GM18907 (cell line): ENCODE measurements at regions not wholly inside any gene's neighbourhood (a gene's known extent, or its start where the extent isn't known, plus 50 kb on each side); places are given as distances from the start of the nearest gene placed in this dataset.

Source experiments
- ATAC-seq: cut with Tn5 transposase; IDR thresholded peaks from one replicate; pipeline ENCODE4 v1.9.1; 2021; ENCODE audit warnings: mild to moderate bottlenecking, moderate library complexity; ENCODE audit not compliant: unreplicated experiment

- ATAC-seq = no peak
Measured at GRCh38 chr5:21694567-21694966, 1158.6 kb downstream of the CDH12 start.

DNA sequence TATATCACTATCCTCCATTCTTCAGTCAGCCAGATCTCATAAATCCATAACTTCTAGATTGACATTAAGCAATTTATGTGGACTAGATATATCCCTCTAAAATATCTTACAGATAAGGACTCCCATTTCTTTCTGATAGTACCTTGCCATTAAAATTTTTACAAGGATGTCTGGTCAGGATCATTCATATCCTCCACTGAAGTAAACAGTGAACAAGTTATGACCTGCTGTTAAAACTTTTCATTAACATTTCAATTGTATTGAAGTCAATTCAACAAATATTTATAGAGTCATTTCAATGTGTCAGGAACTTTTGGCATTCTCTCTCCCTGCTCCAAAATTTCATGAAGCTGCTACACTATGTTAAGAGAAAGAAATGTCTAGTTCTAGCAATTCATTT, 1159.6 kb downstream of the CDH12 start:
- no peak for ATAC-seq

DNA sequence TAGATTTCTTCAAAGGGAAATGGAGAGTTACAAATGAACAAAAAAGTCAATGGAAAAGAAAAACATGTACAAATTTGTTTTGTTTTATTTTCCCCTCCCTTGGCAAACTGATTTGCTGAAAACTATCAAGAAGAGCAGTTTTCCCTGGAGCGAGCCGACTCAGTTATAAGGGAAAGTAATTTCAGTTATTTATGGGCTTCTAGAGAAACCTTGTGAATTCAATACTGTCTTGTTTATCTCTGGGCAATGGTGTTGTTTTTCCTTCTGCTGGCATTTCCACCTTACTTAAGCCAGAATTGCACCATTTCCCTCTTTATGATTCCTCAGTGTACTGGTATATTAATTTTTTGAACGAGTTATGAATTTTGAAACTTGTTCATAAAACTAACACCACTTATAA, 1163.6 kb downstream of the CDH12 start:
- no peak for ATAC-seq

DNA sequence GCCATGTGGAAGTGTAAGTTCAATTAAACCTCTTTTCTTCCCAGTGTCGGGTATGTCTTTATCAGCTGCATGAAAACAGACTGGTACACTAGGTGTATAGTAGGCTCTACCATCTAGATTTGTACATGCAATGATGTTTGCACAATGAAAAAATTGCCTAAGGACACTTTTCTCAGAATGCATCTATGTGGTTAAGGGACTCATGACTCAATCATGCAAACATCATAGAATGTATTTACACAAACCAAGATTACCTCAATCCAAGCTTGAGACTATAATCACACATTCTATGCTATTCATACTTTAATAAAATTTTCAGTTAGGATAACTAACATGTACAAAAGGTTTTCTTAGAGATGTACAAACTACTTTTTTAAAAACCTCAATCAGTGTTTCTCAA, 1164.5 kb downstream of the CDH12 start:
- ATAC-seq = no peak

DNA sequence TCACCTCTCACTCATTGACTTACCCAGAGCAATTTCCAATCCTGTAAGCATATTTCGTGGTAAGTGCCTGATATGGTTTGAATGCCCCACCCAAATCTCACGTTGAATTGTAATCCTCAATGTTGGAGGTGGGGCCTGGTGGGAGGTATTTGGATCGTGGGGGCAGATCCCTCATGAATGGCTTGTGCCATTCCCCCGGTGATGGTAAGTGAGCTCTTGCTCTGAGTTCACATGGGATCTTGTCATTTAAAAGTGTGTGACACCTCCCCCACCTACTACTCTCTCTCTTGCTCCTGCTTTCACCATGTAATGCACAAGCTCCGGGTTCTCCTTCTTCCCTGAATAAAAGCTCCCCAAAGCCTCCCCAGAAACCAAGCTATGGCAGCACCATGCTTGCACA, 1165.5 kb downstream of the CDH12 start:
- no peak for ATAC-seq

- no peak for ATAC-seq
Measured at GRCh38 chr5:21686706-21687105, 1166.4 kb downstream of the CDH12 start.

GRCh38 chr5:21685522-21685921, 1167.6 kb downstream of the CDH12 start:
- ATAC-seq = no peak

GRCh38 chr5:21684992-21685391, 1168.2 kb downstream of the CDH12 start:
- ATAC-seq = no peak

DNA sequence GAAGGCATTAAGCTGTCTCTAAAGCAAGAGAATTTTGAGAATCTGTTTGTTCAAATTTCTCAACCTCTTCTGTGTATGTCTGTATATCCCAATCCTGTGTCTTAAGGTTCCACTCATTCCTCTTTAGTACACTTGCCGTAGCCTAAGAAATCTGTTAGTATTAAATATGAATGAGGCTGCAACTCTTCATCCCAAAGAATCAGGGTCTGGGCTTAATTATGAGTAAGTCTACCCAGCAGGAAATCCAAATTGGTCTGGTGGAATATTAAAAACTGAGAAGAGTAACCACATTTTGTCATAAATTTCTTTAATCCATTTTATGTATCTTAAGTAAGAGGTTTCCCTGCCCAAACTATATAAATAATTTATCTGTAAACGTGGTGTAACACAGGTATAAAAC, 1171.2 kb downstream of the CDH12 start:
- no peak for ATAC-seq

DNA sequence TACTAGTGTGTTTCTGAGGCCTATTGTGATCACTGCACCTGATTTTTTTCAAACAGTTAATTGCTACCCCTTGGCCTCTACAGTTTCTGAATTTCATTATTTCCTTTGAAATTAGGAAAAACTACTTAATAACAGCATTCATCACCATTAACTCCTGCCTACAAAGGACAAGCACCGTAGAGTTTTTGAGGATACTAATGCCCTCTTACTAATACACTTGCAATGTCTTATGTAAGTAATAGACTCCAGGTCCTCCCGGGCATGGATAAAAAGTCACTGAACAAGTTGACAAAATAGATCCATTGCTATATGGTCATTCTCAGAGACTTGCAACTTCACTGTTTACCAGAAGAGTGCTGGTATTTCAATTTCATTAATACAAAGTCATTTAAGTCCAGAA, 1172.5 kb downstream of the CDH12 start:
- ATAC-seq = no peak

DNA sequence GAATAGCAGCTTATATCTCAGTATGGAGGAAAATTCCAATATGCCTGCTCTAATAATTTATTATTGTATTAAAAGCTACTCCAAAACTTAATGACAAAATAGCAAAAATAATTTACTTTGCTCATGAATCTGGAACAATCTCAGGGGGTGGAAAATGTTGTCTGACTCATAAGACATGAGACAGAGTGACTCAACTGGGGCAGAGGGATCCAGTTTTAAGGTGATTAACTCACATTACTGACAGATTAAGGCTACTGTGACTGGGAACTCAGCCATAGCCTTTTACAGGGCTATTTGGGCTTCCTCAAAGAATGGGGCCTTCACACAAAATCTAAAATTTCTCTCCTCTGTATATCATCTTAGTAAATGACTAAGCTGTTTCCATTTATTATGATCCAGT, 1172.9 kb downstream of the CDH12 start:
- ATAC-seq = no peak

DNA sequence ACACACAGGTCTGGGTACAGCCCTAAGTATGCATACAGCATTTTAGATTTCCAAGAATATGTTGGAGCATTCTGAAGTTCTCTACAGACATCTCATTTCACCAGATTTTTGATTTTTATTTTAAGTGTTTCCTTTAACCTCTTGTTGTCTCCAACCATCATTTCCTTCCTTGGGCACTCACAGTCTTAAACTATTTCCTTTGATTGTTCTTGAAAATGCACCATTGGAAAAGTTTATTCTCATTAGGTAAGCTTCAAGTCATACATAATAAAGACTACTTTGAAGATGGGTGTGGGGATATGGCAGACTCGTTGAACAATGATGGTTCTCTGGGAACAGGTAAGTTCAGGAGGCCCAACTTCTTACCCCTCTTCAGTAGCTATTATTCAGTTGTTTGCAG, 1174.6 kb downstream of the CDH12 start:
- ATAC-seq = no peak

GRCh38 chr5:21672911-21673310, 1180.2 kb downstream of the CDH12 start:
- no peak for ATAC-seq

GRCh38 chr5:21672360-21672759, 1180.8 kb downstream of the CDH12 start:
- ATAC-seq = no peak

DNA sequence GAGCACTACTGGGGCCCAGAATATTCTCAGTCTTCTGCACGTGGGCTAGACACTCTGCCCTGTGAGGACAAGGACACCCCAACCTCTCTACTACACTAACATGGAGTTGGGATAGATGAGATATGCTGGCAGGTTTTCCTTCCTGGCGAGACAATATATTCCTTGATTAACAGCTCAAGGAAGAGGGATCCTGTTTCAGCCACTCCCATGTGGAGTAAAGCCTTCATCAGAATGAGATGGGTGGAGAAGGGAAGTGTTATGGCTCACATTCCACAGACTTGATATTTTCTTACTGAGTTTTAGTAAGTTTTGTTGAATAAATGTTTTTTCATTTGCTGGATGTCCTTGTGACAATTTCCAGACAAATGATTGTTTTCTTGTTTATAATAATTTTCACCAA, 1187.6 kb downstream of the CDH12 start:
- ATAC-seq = no peak

DNA sequence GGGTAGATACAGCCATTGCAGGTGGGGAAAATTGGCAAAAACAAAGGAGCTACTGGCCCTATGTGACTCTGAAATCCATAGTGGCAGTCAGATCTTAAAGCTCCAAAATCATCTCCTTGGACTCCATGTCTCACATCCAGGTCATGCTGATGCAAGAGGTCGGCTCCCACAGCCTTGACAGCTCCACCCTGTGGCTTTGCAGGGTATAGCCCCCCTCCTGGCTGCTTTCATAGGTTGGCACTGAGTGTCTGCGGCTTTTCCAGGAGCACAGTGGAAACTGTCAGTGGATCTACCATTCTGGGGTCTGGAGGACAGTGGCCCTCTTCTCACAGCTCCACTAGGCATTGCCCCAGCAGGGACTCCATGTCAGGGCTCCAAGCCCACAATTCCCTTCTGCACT, 1190.1 kb downstream of the CDH12 start:
- no peak for ATAC-seq

DNA sequence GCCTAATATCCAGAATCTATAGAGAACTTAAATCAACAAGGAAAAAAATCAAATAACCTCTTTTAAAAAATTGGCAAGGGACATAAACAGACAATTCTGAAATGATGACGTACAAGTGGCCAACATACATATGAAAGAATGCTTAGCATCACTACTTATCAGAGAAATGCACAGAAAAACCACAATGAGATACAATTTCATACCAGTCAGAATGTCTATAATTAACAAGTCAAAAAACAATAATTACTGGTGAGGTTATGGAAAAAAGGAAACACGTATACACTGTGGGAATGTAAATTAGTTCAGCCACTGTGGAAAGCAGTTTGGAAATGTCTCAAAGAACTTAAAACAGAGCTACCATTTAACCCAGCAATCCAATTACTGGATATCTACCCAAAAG, 1192.0 kb downstream of the CDH12 start:
- ATAC-seq = no peak

- ATAC-seq = no peak
Measured at GRCh38 chr5:21654556-21654955, 1198.6 kb downstream of the CDH12 start.

DNA sequence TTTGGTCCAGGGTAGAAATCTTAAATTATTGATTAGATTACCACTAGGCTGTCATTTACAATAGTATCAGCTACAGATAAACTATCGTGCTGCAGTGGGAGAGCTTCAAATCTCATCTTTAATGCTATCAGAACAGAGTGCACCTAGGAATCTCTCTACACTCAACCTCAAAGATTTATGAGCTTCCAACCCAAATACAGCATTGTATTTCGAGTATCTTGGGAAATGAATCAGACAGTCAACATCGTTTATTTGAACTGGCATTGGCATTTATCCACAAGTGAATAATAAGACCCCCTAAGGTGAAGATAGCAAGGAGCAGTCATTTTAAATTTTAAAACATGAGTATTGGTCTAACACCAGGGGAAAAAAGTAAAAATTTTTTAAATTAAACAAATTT, 1203.2 kb downstream of the CDH12 start:
- ATAC-seq = no peak

DNA sequence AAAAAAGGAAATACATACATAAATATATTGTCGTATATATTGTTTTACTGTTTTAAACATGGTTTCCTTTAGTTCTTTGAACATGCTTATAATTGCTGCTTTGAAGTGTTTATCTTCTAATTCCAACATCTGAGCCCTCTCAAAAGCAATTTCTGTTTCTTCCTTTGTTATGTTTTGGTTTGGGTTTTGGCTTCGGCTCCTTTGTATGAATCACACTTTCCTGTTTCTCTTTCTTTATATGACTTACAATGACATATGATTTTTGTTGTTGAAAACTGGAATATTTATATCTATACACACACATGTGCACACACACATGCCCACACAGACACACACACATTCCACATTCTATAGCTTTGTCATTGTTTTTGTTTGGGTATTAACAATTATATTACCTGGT, 1206.7 kb downstream of the CDH12 start:
- ATAC-seq = no peak

DNA sequence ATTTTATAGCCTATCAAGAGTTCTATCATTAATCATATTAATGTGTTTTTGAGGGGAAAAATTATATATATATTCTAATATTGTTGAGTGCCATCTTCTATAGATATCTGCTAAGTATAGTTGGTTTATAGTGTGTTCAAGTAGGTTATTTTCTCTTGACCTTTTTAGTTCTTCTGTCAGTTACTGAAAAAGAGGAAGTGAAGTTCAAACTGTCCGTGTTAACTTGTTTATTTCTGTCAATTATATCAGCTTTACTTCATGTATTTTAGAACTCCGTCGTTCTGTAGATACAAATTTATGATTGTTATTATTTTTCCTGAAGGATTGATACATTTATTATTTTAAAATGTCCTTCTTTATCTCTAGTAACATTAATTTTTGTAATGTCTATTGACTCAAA, 1209.1 kb downstream of the CDH12 start:
- ATAC-seq = no peak

DNA sequence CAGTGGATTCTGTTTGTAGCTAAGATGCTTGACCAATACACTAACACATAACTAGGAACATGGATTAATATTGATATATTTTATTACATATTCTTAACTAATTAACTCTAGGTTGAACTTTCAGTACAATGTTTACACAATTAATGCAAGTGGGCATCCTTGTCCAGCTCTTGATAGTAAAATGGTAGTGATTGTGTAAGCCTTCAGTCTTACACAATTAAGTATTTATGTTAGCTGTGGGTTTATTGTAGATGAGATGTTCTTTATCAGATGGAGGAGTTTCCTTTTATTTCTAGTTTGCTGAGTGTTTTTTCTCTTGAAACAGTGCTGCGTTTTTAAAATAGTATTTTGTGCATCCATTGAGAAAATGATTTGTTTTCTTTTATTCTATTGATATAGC, 1210.8 kb downstream of the CDH12 start:
- no peak for ATAC-seq

- no peak for ATAC-seq
Measured at GRCh38 chr5:21623831-21624230, 1229.3 kb downstream of the CDH12 start.

GRCh38 chr5:21615195-21615765, 1237.9 kb downstream of the CDH12 start:
- no peak for ATAC-seq
